D721Med (cell line): ENCODE measurements at regions not wholly inside any gene's neighbourhood (a gene's known extent, or its start where the extent isn't known, plus 50 kb on each side); places are given as distances from the start of the nearest gene placed in this dataset.

Experiments used
- DNase-seq: peaks from one replicate; pipeline ENCODE4 v3.0.0; 2011; ENCODE audit warnings: low spot score; ENCODE audit not compliant: insufficient read length
- FAIRE-seq: peaks from 2 replicates; lab custom pipeline; 2011; peaks lifted over from hg19 to GRCh38; lab: Jason Lieb, UNC
- CTCF ChIP-seq: IDR thresholded peaks from 2 replicates; pipeline ENCODE4 v1.5.1; 2012; ENCODE audit warnings: mild to moderate bottlenecking, control low read depth; ENCODE audit not compliant: insufficient read depth; ENCODE audit errors: missing control alignments

- peak; percentile 46 for FAIRE-seq
- no peak for TF ChIP-seq CTCF
- DNase-seq: no peak
Measured at GRCh38 chr18:39244242-39244641, 1678.6 kb upstream of the CELF4 start.

GRCh38 chr18:39241534-39241933 lies 1675.9 kb upstream of the CELF4 start:
- DNase-seq (no peak), FAIRE-seq (no peak)
- no peak for TF ChIP-seq CTCF

GRCh38 chr18:39238981-39239660 lies 1673.5 kb upstream of the CELF4 start:
- TF ChIP-seq CTCF: no peak
- no peak for DNase-seq
- FAIRE-seq: peak; percentile 53

GRCh38 chr18:39235118-39235719 lies 1669.6 kb upstream of the CELF4 start:
- no peak for TF ChIP-seq CTCF
- FAIRE-seq: no peak
- no peak for DNase-seq

- FAIRE-seq (no peak), DNase-seq (no peak)
- TF ChIP-seq CTCF: no peak
Measured at GRCh38 chr18:39232937-39233336, 1667.3 kb upstream of the CELF4 start.

GRCh38 chr18:39232490-39232889 lies 1666.9 kb upstream of the CELF4 start:
- no peak for FAIRE-seq
- no peak for DNase-seq
- TF ChIP-seq CTCF: no peak
